ENCODE measurements at regions not wholly inside any gene's neighbourhood (a gene's known extent, or its start where the extent isn't known, plus 50 kb on each side); places are given as distances from the start of the nearest gene placed in this dataset.

DNA sequence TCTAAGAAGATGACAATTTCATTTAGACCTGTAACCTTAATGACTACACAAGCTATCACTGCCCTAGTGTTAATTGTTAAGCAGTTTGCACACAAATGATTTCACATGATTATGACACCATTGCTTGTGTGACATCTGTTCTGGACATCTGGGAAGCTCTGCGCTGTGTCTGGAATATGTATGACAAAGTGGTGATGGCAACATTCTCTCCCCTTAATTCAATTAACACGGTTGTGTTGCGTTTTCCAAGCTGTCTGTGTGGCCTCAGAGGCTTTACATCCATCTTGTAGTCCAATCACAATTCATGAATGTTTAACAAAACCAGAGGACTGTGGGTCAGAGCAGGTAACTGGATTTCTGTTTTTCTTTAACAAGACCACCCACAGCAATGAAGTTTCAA is 204.4 kb downstream of the COG6 start:
- no peak for DNase-seq

DNA sequence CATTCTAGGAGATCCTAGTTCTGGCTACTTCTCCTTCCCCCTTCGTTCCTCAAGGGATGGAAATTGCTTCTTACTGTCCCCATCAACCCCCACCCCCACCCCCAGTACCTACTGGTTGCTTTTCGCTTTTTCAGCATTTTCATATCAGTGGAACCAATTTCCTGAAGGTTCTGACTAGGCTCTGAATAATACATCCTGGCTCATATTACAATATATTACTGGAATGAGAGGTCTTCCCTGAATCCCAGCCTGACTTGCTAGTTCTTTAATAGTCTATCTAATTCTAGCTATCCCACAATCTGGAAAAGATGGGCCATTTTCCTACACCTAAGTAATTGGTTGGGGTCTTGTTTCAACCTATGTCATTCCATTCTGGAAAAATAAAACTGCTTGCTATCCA is 207.4 kb downstream of the COG6 start:
- no peak for DNase-seq

DNA sequence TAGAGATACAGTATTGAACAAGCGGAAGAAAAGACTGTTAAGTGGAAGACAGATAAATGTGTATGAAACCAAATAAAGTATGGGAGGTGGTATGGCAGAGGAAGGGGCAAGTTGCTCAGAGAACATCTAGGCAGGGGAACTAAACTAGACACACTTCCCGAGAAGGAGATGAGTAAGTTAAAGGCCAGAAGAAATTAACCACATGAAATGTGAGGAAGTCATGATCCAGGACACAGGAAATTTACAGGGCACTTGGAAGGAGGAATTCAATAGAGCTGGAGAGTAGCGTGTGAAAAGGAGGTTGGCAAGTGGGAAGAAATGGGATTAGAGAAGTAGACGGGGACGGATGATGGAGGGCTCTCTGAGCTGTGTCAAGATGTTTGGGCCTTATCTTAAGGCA is 208.8 kb downstream of the COG6 start:
- DNase-seq: no peak

DNA sequence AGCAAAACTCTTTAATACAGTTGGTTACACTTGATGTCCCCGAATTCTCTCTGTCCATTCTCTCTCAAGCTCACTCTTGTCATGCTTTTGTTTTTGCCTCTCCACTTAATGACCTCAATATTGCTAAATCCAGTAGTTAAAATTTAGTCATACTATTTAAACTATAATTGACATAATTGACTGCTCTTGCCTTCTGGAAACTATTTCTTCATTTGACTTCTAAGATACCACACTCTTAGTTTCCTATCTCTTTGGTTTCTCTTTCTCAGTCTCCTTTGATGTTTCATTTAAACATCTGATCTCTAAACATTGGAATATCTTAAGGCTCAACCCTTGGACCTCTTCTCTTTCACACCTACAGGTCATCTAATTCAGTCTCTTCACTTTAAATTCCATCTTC is 211.3 kb downstream of the COG6 start:
- no peak for DNase-seq

DNA sequence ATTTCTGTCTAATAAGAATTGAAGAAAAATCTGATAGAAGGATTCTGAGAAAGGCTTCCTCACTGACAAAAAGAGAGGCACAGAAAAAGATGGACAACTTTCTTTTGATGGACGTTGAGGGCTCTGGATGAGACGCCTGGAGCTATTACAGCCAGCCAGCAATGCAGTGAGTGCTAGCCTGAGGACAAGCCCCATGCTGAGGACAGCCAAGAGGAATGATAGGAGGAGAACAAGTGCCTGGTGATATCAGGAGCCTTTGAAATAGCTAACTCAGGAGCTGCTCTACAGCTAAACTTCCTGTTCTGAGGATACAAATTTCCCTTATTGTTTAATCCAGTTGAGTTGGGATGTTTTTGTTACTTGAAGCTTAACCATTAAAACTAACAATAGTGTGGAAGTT is 212.3 kb downstream of the COG6 start:
- DNase-seq: no peak

DNA sequence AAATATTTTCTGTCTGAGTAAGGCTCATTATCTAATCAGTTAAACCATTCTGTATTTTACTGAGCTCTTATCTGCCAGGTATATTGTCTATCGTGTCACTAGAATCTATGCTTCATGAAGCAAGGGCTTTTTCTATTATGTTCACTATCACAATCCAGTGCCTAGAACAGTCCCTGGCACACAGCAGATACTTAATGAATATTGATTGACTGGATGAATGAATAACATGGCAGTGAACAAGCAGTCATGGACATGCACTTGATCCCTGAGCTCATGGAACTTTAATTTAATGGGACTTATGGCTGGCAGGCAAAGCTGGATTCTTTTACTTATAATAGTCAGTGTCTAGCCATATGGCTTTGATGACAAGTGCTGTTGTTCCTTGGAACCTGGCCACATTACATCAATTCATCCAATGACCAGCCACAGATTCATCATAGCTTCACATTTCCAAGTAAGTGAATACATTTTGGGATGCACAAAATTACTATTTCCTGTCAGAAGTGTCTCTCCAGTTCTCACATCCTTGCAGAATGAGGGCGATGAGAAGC is 214.8 kb downstream of the COG6 start:
- no peak for DNase-seq

DNA sequence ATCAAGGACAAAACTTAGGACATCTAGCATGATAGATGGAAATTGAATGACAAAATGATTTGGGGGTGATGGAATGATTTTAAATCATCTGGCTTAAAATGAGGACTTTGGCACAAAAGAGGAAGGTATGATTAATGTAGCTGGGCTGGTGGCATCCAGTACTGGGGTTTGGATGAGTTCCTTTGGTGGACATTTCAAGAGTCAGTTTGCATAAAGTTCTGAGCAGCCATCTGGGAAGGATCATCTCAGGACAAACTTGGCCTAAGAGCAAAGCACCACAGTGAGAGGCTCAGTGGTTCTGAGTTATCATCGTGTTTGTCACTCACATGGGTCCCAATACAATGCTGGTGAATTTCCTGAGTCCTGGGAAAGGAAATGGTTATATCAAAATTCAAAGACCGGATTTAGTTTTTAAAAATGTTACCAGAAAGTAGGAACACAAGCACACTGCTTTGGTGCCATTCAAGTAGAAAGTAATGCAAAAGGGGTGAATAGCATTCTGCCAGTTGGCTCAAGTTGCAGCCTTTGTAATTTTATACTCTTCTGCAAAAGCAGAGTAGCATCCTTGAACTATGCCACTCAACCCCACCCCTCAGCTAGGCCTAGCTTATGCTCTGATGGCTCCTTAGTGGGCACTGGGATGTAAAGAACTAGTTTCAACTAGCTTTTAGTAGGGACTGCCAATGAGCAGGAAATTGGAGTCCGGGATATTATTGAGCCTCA is 219.0 kb downstream of the COG6 start:
- no peak for DNase-seq

DNA sequence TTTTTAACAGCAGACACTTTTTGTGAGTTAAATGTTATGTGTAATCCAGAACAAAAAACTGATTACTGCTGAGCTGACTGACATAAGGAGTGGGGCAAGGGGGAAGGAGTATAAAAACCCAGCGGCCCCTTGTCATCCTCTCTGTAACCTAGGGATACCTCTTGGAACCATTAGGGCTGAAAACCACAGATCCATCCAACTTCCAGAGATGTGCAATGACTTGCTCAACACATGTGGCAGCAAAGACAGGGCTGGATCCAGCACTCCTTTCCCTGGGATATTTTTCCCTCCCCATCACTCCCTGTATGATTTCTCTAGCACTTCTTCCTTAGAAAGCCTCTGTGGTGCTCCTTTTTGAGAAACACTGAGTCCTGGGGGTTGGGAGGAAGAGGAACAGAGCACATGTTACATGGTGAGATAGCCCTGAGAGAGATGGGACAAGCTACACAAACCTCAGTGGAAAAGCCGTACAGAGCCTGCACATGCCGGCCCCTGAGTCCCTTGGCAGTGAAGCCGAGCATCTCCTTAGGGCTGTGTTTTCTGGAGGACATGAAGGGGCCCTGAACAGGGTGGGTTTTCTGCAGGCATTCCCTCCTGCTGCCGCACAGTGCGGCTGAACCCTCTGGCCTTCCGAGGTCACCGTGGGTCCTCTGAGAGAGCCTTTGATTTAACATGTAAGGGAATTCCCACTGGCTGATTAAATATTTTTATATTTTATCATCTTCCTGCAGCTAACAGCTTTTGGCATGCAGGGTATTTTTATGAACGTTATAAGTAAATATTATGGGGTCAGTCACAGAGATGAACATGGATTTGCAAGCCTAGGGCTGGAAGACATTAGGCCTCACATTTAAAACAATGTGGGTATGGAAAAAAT is 219.9 kb downstream of the COG6 start:
- no peak for DNase-seq

DNA sequence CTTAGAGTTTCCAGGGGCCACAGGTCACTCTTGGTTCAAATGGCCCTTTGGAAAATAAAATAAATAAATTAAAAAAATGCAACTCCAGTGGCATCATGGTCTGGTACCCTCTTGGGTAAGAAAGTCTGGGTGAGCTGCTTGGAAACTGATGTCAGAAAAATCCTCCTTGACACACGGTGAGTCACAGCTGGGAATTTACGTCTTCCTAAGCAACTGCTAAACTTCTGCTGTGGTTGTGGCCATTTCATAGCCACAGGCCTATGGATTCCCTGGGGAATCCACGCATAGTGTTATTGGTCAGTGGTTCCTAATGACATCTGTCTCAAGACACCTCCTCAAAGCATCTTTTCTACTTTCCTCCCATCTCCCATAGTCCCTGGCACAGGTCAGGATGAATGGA is 220.8 kb downstream of the COG6 start:
- DNase-seq: no peak

DNA sequence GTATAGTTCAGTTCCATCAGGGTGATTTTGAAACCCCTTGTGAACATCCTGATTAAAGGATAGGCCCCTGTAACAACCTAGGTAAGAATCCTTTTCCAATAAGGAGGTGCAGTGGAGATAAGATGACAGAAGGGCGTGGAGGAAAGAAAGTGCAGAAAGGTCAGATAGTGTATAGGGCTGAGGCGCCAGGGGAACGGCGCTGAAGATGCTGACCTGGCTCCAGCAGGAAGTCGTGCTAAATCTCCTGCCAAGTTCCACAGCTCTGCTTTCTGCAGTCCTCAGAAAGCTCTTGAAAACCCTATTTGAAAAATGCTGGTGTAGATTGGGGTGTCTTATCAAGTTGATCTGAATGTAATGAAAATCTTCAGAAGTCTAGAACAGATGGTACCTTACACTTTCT is 221.7 kb downstream of the COG6 start:
- no peak for DNase-seq

DNA sequence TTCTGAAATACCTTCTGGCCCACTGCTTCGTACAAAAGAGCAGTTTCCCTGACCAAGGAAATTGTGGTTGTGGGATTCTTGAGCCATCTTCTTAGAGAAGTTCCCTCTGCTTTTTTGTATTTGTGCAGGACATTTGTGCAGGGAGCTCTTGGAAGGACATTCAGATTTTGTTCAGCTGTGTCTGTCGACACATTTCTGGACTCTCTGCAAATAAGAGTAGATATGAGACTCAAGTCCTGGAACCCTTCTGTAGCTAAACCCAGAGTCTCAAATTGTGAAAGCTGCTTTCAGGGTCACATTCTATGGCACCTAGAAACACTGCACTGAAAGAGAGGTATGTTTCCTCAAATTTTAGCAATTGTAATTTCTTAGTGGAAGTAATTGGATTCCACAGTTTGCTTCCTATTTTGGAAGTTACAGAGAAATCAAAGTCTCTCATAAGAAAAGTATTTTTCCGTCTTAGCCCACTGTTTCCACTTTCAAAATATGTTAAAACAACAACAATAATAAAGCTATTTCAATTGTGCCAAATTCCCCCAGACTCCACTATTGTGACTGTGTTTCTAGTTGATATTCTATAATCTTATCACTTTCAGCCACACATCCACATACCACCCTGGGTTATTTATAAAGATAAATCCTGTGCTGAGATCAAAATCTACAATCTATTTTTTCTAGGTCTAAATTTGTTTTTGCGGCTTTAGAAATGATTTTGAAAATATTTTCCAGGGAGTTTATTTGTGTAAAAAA is 224.0 kb downstream of the COG6 start:
- no peak for DNase-seq

DNA sequence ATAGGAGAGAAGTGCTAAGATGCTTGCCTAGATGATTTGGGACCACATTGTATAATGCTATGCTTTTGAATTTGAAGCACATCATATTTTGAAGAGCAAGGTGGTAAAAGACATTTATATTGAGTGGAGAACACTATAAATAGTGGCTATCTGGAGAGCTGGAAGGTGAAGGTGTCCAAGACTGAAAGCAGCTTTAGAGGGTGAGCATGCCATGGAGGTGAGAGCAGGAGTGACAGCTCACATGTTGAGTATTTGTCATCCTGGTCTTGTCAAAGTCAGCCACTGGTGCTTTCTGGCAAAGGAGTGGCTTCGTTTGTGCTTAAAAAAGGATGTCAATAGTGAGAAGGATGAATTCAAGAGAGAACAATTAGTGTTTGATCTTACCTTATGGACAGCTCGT is 225.9 kb downstream of the COG6 start:
- no peak for DNase-seq

DNA sequence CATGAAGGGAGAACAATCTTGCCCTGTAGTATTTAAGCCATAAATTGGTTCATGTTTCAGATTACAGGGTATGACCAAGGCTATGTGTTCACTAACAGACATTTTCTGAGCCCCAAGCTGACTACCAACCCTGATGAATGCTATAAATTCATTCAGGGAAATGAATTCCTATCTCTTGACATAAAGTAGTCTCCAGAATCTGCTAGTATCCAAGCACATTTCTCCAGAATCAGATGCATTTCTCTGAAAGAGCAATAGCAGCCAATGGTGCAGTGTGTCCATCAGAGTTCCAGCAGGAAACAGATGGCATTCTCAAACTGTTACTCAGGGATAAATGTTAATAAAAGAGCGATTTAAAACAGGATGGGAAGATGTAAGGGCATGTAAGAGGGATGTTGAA is 226.4 kb downstream of the COG6 start:
- DNase-seq: no peak

DNA sequence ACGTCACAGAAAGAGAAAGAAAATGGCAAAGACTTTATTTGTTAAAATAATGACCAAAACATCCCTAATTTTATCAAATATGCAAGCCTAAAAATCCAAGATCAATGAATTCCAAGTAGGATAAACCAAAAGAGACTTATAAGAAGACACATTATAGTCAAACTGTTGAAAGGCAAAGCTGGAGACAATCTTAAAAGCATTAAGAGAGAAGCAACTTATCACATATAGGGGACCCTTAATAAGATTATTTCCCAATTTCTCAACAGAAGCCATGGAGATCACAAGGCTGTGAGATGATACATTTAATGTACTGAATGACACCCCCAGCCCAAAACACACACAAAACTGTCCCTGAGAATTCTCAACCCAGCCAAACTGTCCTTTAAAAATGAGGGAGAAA is 228.7 kb downstream of the COG6 start:
- DNase-seq: no peak

DNA sequence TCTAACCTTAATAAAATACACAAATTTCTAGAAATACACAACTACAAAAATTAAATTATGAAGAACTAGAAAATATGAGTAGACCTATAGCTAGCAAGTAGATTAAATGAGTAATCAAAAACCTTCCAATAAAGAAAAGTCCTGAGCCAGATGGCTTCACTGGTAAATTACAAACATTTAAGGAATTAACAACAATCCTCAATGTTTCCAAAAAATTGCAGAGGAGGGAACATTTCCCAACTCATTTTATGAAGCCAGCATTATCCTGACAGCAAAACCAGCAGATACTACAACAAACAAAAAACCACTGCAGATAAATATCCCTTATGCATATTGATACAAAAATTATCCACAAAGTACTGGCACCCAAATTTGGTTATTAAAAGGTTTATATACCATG is 230.9 kb downstream of the COG6 start:
- no peak for DNase-seq

DNA sequence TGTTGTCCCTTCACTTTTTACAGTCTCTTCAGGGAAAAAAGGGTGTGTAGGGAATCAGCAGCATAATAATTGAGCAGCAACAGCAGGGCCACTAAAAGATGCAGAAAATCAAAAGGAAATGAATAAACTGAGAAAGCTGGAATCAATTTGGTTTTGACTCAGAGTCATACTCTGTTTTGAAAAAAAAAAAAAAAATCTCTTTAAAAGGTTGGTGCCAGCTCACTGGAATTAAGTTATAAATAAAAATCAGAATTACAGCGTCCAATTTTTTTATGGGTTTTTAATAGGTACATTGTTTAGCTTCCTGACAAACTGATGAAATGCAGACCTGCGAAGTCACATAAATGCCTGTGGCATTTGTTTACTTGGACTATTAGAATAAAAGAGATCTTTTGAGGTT is 231.9 kb downstream of the COG6 start:
- DNase-seq: no peak

DNA sequence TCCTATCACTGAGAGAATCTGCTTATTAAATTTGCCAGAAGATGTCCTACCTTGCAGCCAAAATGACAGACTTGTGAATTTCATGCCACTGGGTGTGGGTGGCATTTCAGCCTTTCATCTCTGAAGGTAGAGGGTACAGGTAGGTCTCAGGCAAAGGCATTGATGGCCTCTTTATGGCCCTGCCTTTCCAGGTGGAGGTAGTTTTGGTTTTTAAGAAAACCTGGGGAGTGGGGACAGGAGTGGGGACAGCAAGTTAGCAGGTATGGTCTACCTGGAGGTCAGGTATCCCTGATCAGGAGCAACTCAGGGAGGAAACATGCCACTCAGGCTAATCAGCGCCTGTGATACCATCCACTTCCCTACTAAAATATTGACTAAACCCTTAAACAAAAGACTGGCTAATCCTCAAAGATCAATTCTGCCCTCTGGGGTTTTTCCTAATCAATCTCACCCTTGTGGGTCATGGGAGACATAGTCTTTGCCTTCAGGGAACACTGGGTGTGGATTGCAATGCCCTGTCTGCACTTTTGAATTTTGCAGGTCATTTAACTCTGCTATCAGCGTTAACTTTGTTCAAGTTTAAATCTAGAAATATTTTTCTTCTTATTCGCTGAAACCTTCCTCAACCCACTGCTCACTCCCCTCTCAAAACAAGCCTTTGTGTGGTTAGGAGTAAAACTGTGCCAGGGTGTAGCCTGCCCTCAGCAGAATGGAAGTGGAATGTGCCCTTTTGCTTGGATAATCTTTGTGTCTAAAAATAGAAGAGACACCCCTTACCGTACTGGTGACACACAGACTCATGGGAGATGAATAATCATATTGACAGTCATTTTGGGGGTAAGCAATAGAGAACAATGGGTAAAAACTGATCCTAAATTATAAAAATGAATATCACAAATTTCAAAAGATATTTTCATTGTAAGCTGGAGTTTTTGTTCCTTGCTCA is 233.7 kb downstream of the COG6 start:
- DNase-seq: no peak

DNA sequence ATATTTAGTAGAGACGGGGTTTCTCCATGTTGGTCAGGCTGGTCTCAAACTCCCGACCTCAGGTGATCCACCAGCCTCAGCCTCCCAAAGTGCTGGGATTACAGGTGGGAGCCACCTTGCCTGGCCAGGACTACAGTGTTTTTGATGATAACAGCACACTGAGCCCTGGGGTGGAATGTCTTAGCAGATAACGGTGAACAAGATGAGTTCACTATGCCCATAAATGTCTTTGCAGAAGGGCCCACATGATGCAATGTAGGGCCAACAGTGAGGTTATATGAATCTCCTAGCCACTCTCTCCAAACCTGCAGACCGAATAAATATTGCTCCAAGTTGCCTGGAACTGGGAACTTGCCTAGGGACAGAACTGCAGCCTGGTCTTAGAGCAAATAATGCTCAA is 235.1 kb downstream of the COG6 start:
- DNase-seq: no peak

DNA sequence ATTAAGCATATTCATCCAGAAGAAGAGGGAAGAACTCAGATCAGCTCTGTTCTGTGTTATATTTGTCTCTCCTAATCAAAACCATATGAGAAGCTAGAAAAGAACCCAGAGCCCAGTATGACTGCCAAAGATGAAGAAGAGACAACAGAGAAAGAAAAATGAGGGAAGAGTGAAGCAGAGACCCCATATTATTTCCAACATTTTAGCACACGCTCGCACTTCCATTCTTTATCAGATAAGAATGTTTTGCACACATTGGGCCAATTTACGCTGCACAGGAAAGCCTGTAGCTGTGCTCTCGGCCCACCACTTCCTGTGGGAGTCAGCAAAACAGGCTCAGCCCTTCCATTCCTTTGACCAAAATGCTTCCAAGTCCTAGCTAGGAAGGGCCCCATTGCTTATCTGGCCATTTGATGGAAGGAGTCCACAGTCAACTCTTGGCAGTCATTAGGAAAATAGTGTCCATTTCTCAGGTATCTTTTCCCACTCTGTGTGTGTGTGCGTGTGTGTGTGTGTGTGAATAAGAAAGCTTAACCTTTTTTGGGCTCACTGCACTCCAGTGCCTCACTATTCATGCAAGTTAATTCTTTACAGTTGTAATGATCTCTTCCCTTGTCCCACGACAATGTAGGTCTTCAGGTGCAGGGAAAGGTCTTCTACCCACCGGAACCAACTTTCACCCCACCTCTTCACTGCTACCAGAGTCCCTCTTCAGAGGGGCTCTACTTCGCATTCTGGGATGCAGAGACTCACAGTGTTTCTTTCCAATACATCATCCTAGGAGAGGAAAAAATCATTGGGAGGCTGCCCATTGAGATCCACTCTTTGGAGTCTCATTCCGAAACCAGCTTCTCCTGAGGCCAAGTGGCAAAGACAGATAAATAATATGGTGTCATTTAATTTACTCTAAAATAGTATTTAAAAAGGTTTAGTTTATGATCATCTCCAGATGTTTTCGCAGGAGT is 237.5 kb downstream of the COG6 start:
- DNase-seq: no peak

DNA sequence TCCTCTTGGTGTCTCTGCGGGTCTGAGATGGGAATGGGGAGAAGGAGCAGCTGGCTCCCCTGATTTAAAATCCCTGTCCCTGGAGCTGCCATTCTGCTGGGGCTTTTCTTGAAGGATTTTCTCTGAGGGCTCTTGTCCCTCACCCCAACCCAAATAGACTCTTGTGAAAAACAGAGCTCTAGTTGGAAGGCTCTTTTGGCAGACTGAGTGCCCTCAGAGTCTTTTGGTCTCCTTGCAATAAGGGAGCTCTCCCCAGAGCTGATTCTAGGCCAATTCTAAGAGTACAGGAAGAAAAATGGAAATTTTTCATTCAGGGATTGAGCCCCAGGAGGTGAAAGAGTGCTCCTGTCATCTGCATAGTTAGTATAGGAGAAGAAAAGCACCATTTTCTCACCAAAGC is 238.3 kb downstream of the COG6 start:
- no peak for DNase-seq

DNA sequence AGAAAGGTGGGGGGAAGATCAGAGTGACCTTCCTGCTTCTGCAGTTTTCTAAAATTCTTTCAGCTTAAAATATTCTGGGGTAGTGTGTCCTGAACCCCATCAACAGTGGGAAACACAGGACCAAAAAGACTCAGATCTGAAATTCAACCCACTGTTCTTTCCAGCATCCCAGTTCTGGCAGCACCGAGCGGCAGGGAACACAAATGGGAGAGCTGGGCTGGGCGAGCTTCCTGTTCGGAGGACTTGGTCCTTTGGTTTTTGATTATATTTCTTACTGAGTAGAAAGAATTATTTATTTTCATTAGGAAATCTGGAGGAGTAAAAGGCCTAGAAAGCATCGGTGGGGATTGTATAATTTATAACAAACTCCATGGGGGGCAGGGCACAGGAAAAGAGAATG is 239.1 kb downstream of the COG6 start:
- no peak for DNase-seq

All from NCI-H1436 treated with DMSO at 0.1 percent for 48 hours (cell line).